GM18520 (cell line): ENCODE measurements at regions not wholly inside any gene's neighbourhood (a gene's known extent, or its start where the extent isn't known, plus 50 kb on each side); places are given as distances from the start of the nearest gene placed in this dataset.
"Not testable (repeated sequence)": the region's sequence is repeated elsewhere in the genome, so short reads cannot be mapped to it uniquely, and the experiment has no call there.

Experiments
- ATAC-seq: cut with Tn5 transposase; IDR thresholded peaks from one replicate; pipeline ENCODE4 v1.9.1; 2021; ENCODE audit not compliant: unreplicated experiment

DNA sequence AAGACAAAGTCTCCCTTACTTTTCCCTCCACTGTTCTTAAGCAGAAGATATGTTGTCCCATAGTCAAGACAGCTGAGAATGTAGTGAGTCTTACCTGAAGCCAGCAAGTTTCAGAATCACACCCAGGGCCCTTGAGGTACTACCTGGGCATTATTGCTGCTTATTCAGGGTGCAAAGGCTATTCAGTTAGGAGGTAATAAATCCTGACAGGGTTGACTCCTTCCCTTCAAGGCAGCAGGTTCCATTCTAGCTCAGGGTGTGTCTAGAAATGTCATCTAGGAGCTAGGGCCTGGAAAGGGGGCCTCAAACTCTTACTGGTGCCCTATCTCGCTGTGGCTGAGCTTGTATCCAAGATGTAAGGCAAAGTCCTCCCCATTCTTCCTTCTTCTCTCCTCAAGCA, 259.0 kb downstream of the FAT4 start:
- no peak for ATAC-seq

DNA sequence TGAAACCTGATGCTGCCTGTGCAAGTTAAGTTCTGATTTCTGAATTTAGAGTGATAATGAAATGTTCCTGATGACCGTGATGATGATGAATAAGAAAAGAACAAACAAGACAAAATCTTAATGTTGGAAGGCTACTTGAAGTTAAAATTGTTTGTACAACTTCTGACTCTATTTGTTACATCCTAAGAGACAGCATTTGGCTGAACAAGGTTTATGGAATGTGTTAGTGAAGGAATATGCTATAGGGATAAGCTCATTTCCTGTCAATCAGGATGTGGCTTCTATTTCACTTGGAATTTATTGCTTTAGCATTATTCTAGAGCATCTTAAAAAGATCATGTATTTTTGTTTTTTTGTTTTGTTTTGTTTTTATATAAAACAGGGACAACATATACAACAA, 267.5 kb downstream of the FAT4 start:
- no peak for ATAC-seq

DNA sequence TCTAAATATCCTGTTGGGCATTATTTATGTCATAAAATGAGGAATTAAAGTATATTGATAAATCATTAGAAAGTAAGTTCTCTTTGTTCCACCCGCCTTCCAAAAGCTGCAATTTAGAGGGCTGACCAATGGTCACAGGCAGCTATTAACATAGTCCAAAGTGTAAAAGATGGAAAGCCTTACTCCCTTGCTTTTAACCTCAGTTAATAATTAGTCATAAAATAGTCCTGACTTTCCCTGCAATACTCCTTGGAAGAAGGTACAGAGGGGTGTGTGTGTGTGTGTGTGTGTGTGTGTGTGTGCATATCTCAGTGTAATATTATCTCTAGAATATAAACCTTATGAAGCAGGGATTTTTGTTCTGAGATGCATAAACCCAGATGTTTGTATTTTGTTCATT, 275.4 kb downstream of the FAT4 start:
- ATAC-seq = no peak

DNA sequence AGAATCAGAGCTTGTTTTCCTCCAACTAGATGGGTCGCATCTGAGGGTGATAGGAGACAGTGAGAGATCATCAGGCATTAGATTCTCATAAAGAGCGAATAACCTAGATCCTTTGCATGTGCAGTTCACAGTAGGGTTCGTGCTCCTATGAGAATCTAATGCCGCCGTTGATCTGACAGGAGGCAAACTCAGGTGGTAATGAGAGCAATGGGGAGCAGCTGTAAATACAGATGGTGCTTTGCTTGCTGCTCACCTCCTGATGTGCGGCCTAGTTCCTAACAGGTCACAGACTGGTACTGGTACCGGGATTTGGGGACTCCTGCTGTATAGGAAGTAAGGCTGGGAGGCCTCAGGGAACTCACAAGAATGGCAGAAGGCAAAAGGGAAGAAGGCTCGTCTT, 276.5 kb downstream of the FAT4 start:
- ATAC-seq = no peak

DNA sequence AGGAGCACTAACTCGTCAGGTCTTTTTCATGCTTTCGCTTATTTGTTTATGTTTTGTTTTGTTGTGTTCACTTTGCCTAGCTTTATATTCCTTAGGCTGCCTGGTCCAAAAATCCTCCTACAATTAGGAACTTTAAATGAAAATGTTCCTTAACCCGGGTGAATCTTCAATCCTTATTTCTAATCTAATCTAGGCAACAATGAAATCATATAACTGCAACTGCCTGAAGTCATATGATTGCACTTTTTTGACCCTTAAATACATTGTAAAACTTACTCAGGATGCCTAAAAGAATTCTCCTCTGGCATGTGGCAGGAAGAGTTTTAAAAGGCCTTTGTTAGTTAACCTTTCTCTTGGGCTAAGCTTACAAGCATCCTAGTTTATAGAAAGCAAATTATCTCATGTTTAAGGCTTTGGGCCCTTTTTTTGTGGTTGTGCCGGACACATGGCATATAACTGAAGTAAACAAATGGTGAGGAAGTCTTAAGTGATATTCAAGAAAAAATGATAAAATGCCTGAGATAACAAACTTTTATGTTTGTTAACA, 279.4 kb downstream of the FAT4 start:
- ATAC-seq = no peak

DNA sequence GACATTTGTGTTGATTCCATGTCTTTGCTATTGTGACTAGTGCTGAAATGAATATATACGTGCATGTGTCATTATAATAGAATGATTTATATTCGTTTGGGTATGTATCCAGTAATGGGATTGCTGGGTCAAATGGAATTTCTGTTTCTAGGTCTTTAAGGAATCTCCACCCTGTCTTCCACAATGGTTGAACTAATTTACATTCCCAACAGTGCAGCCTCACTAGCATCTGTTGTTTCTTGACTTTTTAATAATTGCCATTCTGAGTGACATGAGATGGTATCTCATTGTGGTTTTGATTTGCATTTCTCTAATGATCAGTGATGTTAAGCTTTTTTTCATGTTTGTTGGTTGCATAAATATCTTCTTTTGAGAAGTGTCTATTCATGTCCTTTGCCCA, 291.2 kb downstream of the FAT4 start:
- not testable (repeated sequence) for ATAC-seq

DNA sequence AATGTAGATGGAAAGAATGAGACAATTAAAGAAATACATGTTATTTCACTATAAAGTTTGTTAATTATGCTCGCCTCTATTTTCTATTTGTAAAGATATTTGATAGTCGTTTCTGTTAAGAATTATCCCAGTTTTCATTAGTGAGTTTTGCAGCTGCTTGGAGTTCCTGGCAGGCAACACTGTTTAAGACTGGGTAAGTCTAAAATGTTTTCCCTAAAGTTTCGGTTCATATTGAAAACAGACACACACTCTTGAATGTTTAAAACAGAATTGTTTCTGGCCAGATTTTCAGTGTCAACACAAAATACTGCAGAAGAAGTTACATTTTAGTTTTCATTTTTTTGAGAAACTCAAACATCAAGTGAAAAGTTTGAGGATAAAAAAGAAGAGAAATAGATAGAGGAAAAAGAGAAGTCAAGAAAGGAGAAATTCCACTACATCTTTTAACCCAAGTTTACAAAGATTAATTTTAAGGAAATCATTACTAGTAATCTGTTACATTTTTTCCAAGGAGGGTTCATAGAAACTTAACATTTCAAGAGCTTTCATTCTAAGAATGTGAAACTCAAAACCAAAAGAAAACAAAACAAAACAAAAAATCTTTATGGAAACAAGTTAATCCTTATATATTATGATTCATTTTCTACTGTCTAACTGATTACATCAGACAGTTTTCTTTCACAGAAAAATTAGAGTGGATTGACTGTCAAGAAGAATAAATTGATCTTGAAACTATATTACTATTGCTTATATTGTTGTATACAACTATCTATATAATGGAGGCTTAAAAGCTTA, 305.5 kb downstream of the FAT4 start:
- ATAC-seq = no peak

DNA sequence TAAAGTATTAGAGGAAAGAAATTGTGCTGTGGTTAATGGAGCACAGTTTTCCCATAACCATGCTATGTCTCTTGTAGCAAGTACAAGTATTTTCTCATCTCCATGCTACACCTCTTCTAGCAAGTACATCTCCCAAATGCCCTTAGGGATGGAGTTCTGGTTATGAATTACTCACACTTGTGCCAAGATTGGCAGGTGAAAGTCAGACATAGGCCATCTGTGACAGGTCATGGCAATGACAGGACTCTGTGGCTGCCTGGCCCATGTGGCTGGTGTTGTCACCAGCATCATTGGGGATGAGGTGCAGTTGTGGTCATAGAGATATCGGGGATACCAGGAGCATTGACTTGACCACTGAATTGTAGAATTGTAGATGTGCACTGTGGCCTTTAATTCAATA, 310.2 kb downstream of the FAT4 start:
- ATAC-seq = no peak

DNA sequence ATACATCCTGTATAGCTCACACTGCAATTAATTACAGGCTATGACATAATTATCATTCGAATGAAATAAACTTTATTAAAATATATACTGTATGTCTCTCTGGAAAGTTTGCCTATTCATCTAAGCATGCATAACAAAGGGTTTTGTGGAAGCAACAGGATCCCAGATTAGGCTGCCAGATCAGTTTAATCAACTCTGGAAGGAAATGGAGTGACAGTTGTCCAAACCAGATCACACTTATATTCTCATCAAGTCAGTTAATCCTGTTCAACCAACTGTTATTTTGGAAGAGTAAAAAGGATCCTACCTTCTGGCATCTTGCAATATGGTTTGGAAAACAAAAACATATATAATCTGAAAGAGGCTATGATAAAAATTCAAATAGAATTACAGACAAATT, 312.2 kb downstream of the FAT4 start:
- ATAC-seq = no peak

DNA sequence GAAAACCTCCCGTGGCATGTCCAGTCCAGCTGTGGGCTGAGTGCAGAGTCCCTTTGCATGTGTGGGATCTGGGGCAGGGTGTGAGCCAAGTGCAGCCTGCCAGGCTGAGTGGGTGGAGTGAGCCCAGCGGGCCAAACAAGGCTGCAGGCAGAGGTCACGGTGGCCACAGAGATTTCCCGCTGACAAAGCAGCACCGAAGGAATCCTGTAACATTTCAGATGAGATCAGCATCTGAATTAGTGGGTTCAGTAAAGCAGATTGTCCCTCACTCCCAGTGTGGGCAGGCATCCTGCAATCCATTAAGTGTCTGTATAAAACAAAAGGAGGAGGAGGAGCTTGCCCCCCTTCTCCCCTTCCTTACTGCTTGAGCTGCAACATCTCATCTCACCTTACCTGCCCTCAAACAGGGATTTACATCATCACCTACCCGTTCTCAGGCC, 324.4 kb downstream of the FAT4 start:
- no peak for ATAC-seq

DNA sequence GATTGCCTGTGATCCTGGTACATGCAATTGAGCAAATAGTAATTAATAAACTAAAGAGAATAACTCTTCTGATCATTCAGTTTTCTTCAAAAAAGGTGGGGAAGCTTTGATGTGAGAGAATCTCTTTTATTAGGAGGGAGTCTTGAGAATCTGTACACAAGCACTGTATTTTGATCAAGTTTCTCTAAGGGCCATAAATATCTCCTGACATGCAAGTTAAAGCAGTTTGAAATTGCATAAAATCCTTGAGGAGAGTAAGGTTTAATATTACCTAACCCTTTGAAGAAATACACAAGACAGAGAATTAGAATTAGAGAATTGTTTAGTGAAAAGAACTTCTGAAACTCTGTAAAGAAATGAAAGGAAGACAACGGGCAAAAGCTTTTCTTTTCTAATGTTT, 326.9 kb downstream of the FAT4 start:
- no peak for ATAC-seq

DNA sequence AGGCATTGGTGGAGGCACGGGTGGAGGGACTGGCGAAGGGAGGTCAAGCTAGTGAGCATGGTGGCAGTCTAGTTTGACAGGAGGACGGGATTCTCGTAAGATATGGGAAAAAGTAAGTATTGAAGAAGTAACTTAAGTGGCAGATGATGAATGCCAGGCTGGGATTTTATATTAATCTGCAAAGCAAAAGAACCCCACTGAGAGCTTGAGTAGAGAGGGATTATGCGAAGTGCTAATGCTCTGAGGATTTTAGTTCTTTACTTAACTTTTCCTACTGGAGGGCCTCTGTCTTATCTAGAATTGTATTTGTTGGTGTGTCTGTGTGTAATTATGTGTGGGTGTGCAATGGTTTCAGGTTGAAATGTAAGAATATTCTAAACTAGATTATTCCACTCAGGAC, 327.9 kb downstream of the FAT4 start:
- no peak for ATAC-seq

DNA sequence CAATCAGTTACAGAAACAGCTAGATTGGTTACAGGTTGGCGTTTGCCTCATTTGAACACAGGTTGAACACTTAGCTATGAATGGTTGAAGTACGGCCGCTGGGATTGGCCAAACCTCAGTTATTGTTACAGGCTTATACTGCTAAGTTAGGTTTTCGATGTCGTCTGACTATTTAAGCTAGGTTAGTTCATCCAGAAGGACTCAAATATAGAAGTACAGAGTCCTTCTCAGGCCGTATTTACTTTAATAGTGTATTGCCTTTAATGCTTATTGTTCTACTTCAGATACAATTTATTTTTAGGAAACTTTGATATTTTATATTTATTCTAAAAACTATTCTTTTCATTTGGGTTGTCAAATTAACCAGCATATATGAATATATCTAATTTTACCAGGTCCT, 334.7 kb downstream of the FAT4 start:
- no peak for ATAC-seq

DNA sequence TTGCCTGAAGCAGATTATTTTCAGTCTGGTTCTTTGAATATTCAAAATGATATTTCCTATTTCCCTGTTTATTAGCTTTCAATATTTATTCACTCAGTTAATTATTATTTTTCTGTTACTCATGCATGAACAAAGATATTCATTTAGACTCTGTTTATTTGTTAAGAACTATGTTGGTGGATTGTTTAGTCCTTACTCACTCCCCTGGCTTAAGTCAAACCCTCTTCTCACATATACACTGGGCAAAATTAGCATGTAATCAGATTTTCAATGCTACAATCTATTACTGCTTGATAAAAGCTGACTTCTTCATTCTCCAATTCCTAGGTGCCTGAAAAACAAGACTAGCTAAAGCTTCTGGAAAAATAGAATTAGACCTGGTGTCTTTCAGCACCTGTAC, 335.8 kb downstream of the FAT4 start:
- ATAC-seq = no peak

DNA sequence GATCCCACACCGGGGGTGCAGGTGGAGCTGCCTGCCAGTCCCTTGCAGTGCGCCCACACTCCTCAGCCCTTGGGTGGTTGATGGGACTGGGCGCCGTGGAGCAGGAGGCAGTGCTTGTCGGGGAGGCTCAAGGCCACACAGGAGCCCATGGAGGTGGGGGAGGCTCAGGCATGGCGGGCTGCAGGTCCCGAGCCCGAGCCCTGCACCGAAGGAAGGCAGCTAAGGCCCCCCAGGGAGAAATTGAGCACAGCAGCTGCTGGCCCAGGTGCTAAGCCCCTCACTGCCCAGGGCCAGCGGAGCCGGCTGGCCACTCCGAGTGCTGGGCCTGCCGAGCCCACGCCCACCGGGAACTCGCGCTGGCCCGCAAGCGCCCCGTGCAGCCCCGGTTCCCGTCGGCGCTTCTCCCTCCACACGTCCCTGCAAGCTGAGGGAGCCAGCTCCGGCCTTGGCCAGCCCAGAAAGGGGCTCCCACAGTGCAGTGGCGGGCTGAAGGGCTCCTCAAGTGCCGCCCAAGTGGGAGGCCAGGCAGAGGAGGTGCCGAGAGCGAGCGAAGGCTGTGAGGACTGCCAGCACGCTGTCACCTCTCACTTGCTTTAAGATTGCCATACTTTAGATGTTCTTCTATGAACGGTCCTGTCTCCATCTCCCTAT, 337.1 kb downstream of the FAT4 start:
- not testable (repeated sequence) for ATAC-seq

DNA sequence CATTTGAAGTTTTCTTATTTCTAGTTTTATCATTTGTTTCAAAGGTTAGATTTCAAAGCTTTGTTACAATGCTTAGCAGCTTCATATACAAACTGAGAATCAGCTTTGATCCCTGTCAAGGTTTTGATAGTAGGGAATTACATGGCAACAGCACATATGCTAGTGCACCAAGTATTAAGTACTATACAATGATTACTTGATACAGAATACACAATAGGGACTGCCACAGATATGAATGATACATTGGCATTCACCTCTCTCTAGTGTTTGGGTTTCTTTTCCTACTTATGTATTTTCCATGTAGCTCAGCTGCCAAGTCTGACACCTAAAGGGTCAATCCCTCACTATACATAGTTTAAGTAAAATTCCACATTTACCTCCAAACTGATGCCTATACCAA, 344.0 kb downstream of the FAT4 start:
- no peak for ATAC-seq

DNA sequence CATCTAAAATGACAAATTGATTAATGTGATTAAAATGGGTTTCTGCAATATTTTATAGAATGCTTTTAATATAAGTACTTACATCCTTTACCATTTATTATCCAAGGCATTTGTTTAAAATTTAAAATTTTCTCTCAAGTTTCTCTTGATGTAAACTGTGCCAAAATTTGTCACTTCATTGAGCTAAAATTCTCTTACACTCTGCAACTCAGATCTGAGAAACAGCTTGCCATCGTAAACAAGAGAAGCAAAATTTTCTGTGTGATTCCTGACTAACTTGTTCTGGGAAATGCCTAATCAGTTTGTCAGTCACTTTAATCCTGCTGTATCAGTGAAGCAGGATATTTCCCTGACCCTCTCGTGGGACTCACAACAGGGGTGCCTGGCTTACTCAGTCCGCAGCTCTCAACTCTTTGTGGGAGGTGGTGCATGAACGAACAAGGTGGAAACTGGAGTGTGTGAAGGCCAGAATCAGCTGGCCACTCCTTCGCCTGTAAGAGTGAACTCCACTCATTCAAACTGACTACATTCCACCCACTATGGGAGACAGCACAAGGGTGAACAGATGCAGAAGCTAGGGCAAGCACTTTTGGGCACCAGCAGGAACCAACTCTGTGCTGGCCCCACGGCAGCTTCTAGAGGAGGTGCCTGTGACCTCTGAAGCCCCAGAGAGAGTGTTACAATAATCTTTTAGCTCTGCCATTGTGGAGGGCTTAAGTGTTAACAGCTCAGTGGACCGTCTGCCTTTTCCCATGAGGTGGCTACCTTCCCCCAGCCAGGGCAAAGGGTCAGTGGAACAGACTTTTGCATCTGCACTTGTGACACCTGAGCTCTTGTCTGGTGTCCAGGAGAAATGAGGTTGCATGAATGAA, 349.4 kb downstream of the FAT4 start:
- no peak for ATAC-seq

DNA sequence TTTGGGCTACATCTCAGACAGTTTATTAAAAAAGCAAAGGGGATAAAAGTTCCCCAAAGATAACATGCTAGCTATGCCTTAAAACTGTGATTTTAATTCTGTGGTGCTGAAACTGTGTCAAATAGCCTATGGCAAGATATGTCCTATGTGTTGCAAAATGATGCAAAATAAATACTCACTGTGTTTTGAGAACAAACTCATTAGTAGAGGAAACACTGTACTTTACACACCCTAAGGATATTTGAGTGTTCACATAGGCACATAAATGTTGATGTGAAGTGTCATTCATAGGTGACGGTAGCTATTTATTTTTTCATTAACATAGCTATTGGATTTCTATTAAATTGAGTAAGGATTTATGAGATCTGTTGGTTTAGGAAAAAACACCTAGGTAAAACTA, 351.9 kb downstream of the FAT4 start:
- ATAC-seq = no peak

DNA sequence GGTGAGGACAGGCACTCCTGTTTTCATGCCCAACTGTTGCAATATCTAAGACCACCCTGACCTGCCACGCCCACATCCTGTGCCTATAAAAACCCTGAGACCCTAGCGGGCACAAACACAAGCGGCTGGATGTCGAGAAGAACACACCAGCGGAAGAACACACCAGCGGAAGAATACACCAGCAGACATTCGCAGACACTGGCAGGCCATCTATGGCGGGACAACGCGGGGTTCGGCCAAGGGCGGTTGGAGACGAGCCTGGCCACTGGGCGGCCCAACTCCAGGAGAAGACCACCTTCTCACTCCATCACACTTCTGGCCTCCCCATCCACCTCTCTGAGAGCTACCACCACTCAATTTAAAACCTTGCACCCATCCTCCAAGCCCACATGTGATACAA, 361.4 kb downstream of the FAT4 start:
- no peak for ATAC-seq

DNA sequence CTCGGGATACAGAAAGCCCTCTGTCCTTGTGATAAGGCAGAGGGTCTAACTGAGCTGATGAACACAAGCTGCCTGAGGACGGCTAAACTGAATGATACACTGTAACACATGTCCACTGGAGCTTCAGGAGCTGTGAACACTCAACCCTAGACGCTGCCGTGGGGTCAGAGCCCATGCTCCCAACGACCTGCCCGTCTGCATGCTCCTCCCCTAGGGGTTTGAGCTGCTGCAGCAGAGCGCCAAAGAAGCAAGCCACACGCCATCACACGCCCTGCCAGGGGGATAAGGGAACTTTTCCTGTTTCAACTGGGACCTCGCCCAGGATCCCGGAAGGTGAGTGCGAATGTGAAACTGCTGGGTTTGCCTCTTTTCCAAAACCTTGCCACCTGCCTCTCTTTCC, 361.8 kb downstream of the FAT4 start:
- ATAC-seq = no peak

DNA sequence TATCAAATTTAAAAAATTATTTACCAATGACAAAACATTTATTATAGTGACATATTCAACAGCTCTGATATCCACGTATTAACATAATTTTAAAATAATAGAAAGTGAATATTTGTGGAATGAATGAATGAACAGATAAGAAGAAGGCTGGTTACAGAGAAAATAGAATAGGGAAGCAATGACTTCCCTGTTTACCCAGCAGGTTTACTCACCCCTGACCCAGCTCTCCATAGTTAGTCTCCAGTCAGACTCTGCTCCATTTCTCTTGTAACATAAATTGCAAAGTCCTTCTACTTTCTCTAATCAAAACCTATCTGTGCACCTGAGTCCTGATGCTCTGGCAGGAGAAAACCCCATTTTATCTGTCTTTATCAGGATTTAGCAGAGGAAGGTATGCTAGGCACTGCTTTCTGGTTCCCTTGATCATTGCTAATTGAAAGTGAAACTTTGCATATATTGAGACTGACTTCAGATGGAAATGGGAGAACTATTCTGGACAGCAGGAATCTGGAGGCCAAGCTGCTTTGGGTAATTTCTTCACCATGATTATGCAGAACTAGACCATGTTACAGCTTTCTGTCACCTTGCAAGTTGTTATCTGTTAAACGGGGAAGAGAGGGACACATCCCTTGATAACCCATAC, 363.0 kb downstream of the FAT4 start:
- ATAC-seq = no peak
